T-helper 2 cell treated with Interferon-gamma antibody and Interleukin-4, amounts not matched to agents 5 μg/mL and 100 μg/mL, for 36 hours (primary cell): ENCODE measurements at regions not wholly inside any gene's neighbourhood (a gene's known extent, or its start where the extent isn't known, plus 50 kb on each side); places are given as distances from the start of the nearest gene placed in this dataset.
"Not testable (repeated sequence)": the region's sequence is repeated elsewhere in the genome, so short reads cannot be mapped to it uniquely, and the experiment has no call there.

Experiments used
- DNase-seq: peaks from one replicate; pipeline ENCODE4 v3.0.0; 2021; ENCODE audit warnings: low spot score
- H3K27ac Mint-ChIP-seq: one replicate; pipeline ENCODE4 v1.8.0; 2021; ENCODE audit warnings: mild to moderate bottlenecking, mixed read lengths
- H3K27me3 Mint-ChIP-seq: one replicate; pipeline ENCODE4 v1.8.0; 2021; ENCODE audit warnings: low read depth, mixed read lengths
- H3K36me3 Mint-ChIP-seq: one replicate; pipeline ENCODE4 v1.8.0; 2021; ENCODE audit warnings: low read depth, mixed read lengths
- H3K4me1 Mint-ChIP-seq: one replicate; pipeline ENCODE4 v1.8.0; 2021; ENCODE audit warnings: low read depth, mixed read lengths
- H3K4me3 Mint-ChIP-seq: one replicate; pipeline ENCODE4 v1.8.0; 2022; ENCODE audit warnings: mild to moderate bottlenecking, moderate library complexity, mixed read lengths
- H3K9me3 Mint-ChIP-seq: one replicate; pipeline ENCODE4 v1.8.0; 2021; ENCODE audit warnings: mixed read lengths

- Mint-ChIP-seq H3K27me3 (no peaks in the 10 kb centered on the region), H3K4me3 (no peak overlapping the region), H3K9me3 (no peaks in the 10 kb centered on the region), H3K4me1 (no peaks in the 10 kb centered on the region), H3K36me3 (no peaks in the 10 kb centered on the region), H3K27ac (no peak overlapping the region)
- DNase-seq = no peak
Measured at GRCh38 chr10:34028936-34029335, 694.5 kb upstream of the NRP1 start.

GRCh38 chr10:34024693-34025425 lies 690.4 kb upstream of the NRP1 start:
- Mint-ChIP-seq H3K4me1 (no peaks in the 10 kb centered on the region), H3K4me3 (no peak overlapping the region)
- no peak for DNase-seq

GRCh38 chr10:34024282-34024681 lies 689.8 kb upstream of the NRP1 start:
- Mint-ChIP-seq H3K4me1 (no peaks in the 10 kb centered on the region), H3K27me3 (no peaks in the 10 kb centered on the region), H3K36me3 (no peaks in the 10 kb centered on the region), H3K27ac (no peak overlapping the region), H3K9me3 (no peaks in the 10 kb centered on the region), H3K4me3 (no peak overlapping the region)
- no peak for DNase-seq

More at GRCh38 chr10:34024693-34025425, 690.4 kb upstream of the NRP1 start:
- no peaks in the 10 kb centered on the region for H3K36me3 Mint-ChIP-seq
- H3K27me3 Mint-ChIP-seq = no peaks in the 10 kb centered on the region
- no peaks in the 10 kb centered on the region for H3K9me3 Mint-ChIP-seq
- H3K27ac Mint-ChIP-seq = no peak overlapping the region

GRCh38 chr10:34022195-34022594 lies 687.7 kb upstream of the NRP1 start:
- Mint-ChIP-seq H3K4me3 (no peak overlapping the region), H3K4me1 (no peaks in the 10 kb centered on the region), H3K27me3 (no peaks in the 10 kb centered on the region), H3K36me3 (no peaks in the 10 kb centered on the region), H3K27ac (no peak overlapping the region), H3K9me3 (no peaks in the 10 kb centered on the region)
- DNase-seq = no peak

- Mint-ChIP-seq H3K36me3 (no peaks in the 10 kb centered on the region), H3K9me3 (no peaks in the 10 kb centered on the region), H3K4me1 (no peaks in the 10 kb centered on the region), H3K27ac (no peak overlapping the region), H3K4me3 (no peak overlapping the region), H3K27me3 (no peaks in the 10 kb centered on the region)
- DNase-seq = no peak
Measured at GRCh38 chr10:34018784-34019183, 684.3 kb upstream of the NRP1 start.

GRCh38 chr10:34018129-34018528 lies 683.7 kb upstream of the NRP1 start:
- Mint-ChIP-seq H3K36me3 (no peaks in the 10 kb centered on the region), H3K9me3 (no peaks in the 10 kb centered on the region), H3K27me3 (no peaks in the 10 kb centered on the region), H3K4me3 (no peak overlapping the region), H3K4me1 (no peaks in the 10 kb centered on the region), H3K27ac (no peak overlapping the region)
- no peak for DNase-seq

- H3K9me3 Mint-ChIP-seq = no peaks in the 10 kb centered on the region
- no peaks in the 10 kb centered on the region for H3K27me3 Mint-ChIP-seq
- no peaks in the 10 kb centered on the region for H3K36me3 Mint-ChIP-seq
- H3K27ac Mint-ChIP-seq = no peak overlapping the region
- no peak overlapping the region for H3K4me3 Mint-ChIP-seq
- no peak for DNase-seq
- no peaks in the 10 kb centered on the region for H3K4me1 Mint-ChIP-seq
Measured at GRCh38 chr10:34017281-34017680, 682.8 kb upstream of the NRP1 start.

GRCh38 chr10:34016576-34016975 lies 682.1 kb upstream of the NRP1 start:
- H3K9me3 Mint-ChIP-seq = no peaks in the 10 kb centered on the region
- H3K4me3 Mint-ChIP-seq = no peak overlapping the region
- H3K27me3 Mint-ChIP-seq = no peaks in the 10 kb centered on the region
- no peak for DNase-seq
- no peaks in the 10 kb centered on the region for H3K36me3 Mint-ChIP-seq
- no peak overlapping the region for H3K27ac Mint-ChIP-seq
- no peaks in the 10 kb centered on the region for H3K4me1 Mint-ChIP-seq

GRCh38 chr10:34015700-34016099 lies 681.2 kb upstream of the NRP1 start:
- no peak for DNase-seq
- no peaks in the 10 kb centered on the region for H3K4me1 Mint-ChIP-seq

GRCh38 chr10:34013235-34013634 lies 678.8 kb upstream of the NRP1 start:
- H3K36me3 Mint-ChIP-seq = no peaks in the 10 kb centered on the region
- H3K4me1 Mint-ChIP-seq = no peaks in the 10 kb centered on the region
- H3K27ac Mint-ChIP-seq = no peak overlapping the region
- DNase-seq = no peak
- no peaks in the 10 kb centered on the region for H3K9me3 Mint-ChIP-seq
- no peak overlapping the region for H3K4me3 Mint-ChIP-seq
- no peaks in the 10 kb centered on the region for H3K27me3 Mint-ChIP-seq

More at GRCh38 chr10:34015700-34016099, 681.2 kb upstream of the NRP1 start:
- Mint-ChIP-seq H3K27me3 (no peaks in the 10 kb centered on the region), H3K9me3 (no peaks in the 10 kb centered on the region), H3K4me3 (no peak overlapping the region), H3K27ac (no peak overlapping the region), H3K36me3 (no peaks in the 10 kb centered on the region)

- Mint-ChIP-seq H3K4me1 (no peaks in the 10 kb centered on the region), H3K27ac (no peak overlapping the region), H3K36me3 (no peaks in the 10 kb centered on the region), H3K4me3 (no peak overlapping the region), H3K27me3 (no peaks in the 10 kb centered on the region), H3K9me3 (no peaks in the 10 kb centered on the region)
- DNase-seq = no peak
Measured at GRCh38 chr10:34010891-34011290, 676.4 kb upstream of the NRP1 start.

- DNase-seq, H3K27ac Mint-ChIP-seq: not testable (repeated sequence)
Measured at GRCh38 chr10:34010228-34010627, 675.8 kb upstream of the NRP1 start.

GRCh38 chr10:34008656-34009055 lies 674.2 kb upstream of the NRP1 start:
- Mint-ChIP-seq H3K9me3 (no peaks in the 10 kb centered on the region), H3K27me3 (no peaks in the 10 kb centered on the region), H3K4me1 (no peaks in the 10 kb centered on the region), H3K36me3 (no peaks in the 10 kb centered on the region), H3K27ac (no peak overlapping the region), H3K4me3 (no peak overlapping the region)
- no peak for DNase-seq

More at GRCh38 chr10:34010228-34010627, 675.8 kb upstream of the NRP1 start:
- not testable (repeated sequence) for H3K4me3 Mint-ChIP-seq, H3K4me1 Mint-ChIP-seq, H3K36me3 Mint-ChIP-seq, H3K9me3 Mint-ChIP-seq, H3K27me3 Mint-ChIP-seq

GRCh38 chr10:34006471-34006870 lies 672.0 kb upstream of the NRP1 start:
- Mint-ChIP-seq H3K4me1 (no peaks in the 10 kb centered on the region), H3K36me3 (no peaks in the 10 kb centered on the region), H3K27ac (no peak overlapping the region), H3K27me3 (no peaks in the 10 kb centered on the region), H3K4me3 (no peak overlapping the region), H3K9me3 (no peaks in the 10 kb centered on the region)
- DNase-seq = no peak

- Mint-ChIP-seq H3K9me3 (peaks cover 1% of the 10 kb centered on the region), H3K4me1 (no peaks in the 10 kb centered on the region), H3K27ac (no peak overlapping the region), H3K27me3 (no peaks in the 10 kb centered on the region), H3K36me3 (no peaks in the 10 kb centered on the region), H3K4me3 (no peak overlapping the region)
- DNase-seq = no peak
Measured at GRCh38 chr10:34003561-34003960, 669.1 kb upstream of the NRP1 start.
